ENCODE measurements at regions not wholly inside any gene's neighbourhood (a gene's known extent, or its start where the extent isn't known, plus 50 kb on each side); places are given as distances from the start of the nearest gene placed in this dataset.

- TF ChIP-seq CTCF (IDR thresholded peaks at IDR 0.05; ENCODE audit: low read depth, low read length) (no peak), EZH2phosphoT487 (IDR thresholded peaks at IDR 0.05; ENCODE audit: low read depth) (no peak)
Observed at GRCh38 chr2:194328456-194328855, 1328.6 kb upstream of the SLC39A10 start.
